Astrocyte of the spinal cord (primary cell): ENCODE measurements at regions not wholly inside any gene's neighbourhood (a gene's known extent, or its start where the extent isn't known, plus 50 kb on each side); places are given as distances from the start of the nearest gene placed in this dataset.

ENCODE experiments used
- DNase-seq: peaks from one replicate; pipeline ENCODE4 v3.0.0; 2011; ENCODE audit warnings: low read depth, low spot score
- H3K4me3 ChIP-seq: 2 replicates; pipeline ENCODE4 v1.5.1; 2011; ENCODE audit warnings: low read depth, mild to moderate bottlenecking, low read length, moderate library complexity
- in situ Hi-C: cut with HindIII; loops from 2 replicates; pipeline ENCODE4 v1.10.0; 2017; ENCODE audit warnings: low sequenced_read_pairs
- TF ChIP-seq, protein P1 (sequence below): IDR thresholded peaks from 2 replicates; pipeline ENCODE4 v1.5.1; 2012; ENCODE audit warnings: low read depth, mild to moderate bottlenecking, low read length, inconsistent platforms

DNA sequence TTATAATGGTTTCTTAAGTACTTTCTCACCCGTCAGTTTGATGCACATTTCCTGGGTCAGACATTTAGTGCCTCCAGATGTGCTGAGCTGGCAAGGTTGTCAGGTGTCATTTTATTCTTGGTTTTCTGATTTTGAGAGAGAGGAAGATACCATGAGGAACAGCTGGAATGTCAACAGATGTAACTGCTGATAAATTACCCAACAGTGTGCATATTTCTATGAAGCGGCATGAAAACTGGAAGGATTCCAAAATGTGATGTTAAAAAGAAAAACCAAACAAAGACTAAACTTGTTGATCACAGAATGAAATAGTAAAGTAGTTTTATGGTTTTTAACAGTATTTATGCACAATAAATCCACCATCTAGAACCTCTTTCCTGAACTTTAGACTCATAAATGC, 447.3 kb downstream of the HDGFL1 start:
- no peak overlapping the region for H3K4me3 ChIP-seq
- DNase-seq: no peak
- TF ChIP-seq, protein P1, sequence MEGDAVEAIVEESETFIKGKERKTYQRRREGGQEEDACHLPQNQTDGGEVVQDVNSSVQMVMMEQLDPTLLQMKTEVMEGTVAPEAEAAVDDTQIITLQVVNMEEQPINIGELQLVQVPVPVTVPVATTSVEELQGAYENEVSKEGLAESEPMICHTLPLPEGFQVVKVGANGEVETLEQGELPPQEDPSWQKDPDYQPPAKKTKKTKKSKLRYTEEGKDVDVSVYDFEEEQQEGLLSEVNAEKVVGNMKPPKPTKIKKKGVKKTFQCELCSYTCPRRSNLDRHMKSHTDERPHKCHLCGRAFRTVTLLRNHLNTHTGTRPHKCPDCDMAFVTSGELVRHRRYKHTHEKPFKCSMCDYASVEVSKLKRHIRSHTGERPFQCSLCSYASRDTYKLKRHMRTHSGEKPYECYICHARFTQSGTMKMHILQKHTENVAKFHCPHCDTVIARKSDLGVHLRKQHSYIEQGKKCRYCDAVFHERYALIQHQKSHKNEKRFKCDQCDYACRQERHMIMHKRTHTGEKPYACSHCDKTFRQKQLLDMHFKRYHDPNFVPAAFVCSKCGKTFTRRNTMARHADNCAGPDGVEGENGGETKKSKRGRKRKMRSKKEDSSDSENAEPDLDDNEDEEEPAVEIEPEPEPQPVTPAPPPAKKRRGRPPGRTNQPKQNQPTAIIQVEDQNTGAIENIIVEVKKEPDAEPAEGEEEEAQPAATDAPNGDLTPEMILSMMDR: no peak
- in situ Hi-C loops: no loop called here

DNA sequence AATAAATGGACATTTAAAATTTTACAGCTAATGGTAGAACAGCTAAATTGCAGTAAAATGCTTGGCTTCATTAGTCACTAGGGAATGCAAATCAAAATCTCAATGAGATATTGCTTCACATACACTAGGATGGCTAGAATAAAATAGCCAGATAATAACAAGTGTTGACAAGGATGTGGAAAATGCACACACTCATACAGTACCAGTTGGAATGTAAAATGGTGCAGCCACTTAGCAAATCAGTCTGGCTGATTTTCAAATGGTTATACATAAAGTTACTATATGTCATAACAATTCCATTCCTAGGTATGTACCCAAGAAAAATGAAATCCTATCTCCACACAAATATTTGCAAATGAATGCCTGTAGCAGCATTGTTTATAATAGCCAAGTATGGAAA, 452.1 kb downstream of the HDGFL1 start:
- no peak overlapping the region for H3K4me3 ChIP-seq
- in situ Hi-C loops: no loop called here
- DNase-seq: no peak
- TF ChIP-seq, protein P1: no peak

DNA sequence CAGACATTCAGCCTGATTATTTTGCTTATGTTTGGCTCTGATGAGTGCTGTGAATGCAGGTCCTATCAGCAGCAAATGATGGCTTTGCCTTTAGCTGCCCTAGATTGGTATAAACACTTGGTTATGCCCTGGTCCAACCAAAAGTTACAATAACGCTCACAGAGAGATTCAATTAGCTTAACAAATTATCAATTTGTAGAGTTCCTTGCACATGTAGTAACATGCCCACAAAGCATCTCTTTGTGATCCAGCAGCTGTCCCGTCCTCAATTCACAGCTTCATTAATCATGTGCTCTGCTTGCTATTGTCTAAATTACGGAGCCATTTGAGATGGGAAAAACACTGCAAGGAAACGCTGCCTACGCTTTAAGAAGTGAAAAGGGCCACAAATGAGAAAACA, 457.9 kb downstream of the HDGFL1 start:
- TF ChIP-seq, protein P1: no peak
- in situ Hi-C loops: no loop called here
- no peak for DNase-seq
- H3K4me3 ChIP-seq: no peak overlapping the region

GRCh38 chr6:23031986-23032385, 462.6 kb downstream of the HDGFL1 start:
- no peak for DNase-seq
- no peak overlapping the region for H3K4me3 ChIP-seq
- TF ChIP-seq, protein P1: no peak
- in situ Hi-C loops: no loop called here

GRCh38 chr6:23034926-23035325, 465.6 kb downstream of the HDGFL1 start:
- in situ Hi-C loops: no loop called here

DNA sequence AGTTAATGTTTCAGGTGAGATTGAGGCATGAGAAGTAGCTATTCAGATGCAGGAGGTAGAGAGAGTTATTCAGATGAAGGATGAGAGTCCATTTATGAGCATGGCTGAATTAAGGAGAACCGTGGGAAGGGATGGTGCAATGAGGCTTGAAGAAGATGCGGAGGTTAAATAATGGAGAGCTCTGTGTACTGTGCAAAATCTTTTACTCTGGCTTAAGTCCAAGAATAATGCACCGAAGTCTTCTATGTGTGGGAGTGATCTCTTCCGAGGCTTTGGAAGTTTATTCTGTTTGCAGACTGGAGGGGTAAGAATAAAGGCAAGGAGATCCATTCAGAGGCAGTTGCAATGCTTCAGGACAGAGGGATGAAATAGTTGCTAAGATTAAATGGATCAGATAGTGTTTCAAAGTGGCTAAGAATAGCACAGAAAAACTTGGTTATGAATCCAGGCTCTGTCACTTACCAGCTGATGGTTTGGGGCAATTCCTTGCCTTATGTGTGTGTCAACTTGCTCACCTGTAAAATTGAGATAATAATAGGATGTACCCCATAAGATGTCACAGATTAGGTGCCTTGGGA, 467.1 kb downstream of the HDGFL1 start:
- DNase-seq: peak; percentile 11
- H3K4me3 ChIP-seq: no peak overlapping the region
- in situ Hi-C loops: no loop called here
- TF ChIP-seq, protein P1: no peak

More at GRCh38 chr6:23034926-23035325, 465.6 kb downstream of the HDGFL1 start:
- DNase-seq: no peak
- TF ChIP-seq, protein P1: no peak
- no peak overlapping the region for H3K4me3 ChIP-seq
